SU-DHL-6 (cell line): ENCODE measurements at regions not wholly inside any gene's neighbourhood (a gene's known extent, or its start where the extent isn't known, plus 50 kb on each side); places are given as distances from the start of the nearest gene placed in this dataset.

Experiments
- H2AFZ ChIP-seq: fragments of 200-600 bp; sonication (generic); 2 replicates; pipeline ENCODE4 v1.6.1; 2014; ENCODE audit warnings: low read depth, mild to moderate bottlenecking, moderate library complexity, mixed read lengths, antibody characterized with exemption, low read length; ENCODE audit not compliant: severe bottlenecking
- H3F3A ChIP-seq: fragments of 200-600 bp; shearing (Covaris generic); 2 replicates; pipeline ENCODE4 v1.6.0; 2016; ENCODE audit warnings: antibody characterized with exemption, mild to moderate bottlenecking; ENCODE audit not compliant: insufficient read depth
- H3K27ac ChIP-seq: fragments of 200-600 bp; sonication (generic); 2 replicates; pipeline ENCODE4 v1.5.1; 2016; ENCODE audit warnings: low read depth, mild to moderate bottlenecking, low read length, moderate library complexity, mixed read lengths
- H3K27me3 ChIP-seq: fragments of 200-600 bp; sonication (generic), shearing (Covaris generic); 2 replicates; pipeline ENCODE4 v1.6.0; 2014; ENCODE audit warnings: mild to moderate bottlenecking, low read length
- H3K36me3 ChIP-seq: fragments of 200-600 bp; sonication (generic); 2 replicates; pipeline ENCODE4 v1.6.1; 2014; ENCODE audit warnings: mild to moderate bottlenecking, low read length, mixed read lengths
- H3K4me2 ChIP-seq: fragments of 300-600, 200-600 bp; shearing (Covaris generic), sonication (generic); 2 replicates; pipeline ENCODE4 v1.6.0; 2014; ENCODE audit warnings: low read length, low read depth, mild to moderate bottlenecking; ENCODE audit not compliant: poor library complexity, severe bottlenecking
- H3K4me3 ChIP-seq: fragments of 200-600 bp; sonication (generic); 2 replicates; pipeline ENCODE4 v1.5.1; 2014; ENCODE audit warnings: antibody characterized with exemption, low read length, mild to moderate bottlenecking, mixed read lengths; ENCODE audit not compliant: insufficient read depth, poor library complexity, severe bottlenecking
- H3K79me2 ChIP-seq: fragments of 200-600 bp; sonication (generic); 2 replicates; pipeline ENCODE4 v1.6.1; 2014; ENCODE audit warnings: mild to moderate bottlenecking, low read length, moderate library complexity; ENCODE audit not compliant: insufficient read depth
- H3K9ac ChIP-seq: fragments of 200-600 bp; sonication (generic); 2 replicates; pipeline ENCODE4 v1.7.0; 2014; ENCODE audit warnings: mild to moderate bottlenecking, low read length
- H3K9me2 ChIP-seq: fragments of 200-600 bp; sonication (generic); replicated peaks from 2 replicates; pipeline ENCODE4 v1.6.1; 2014; ENCODE audit warnings: low read length; ENCODE audit not compliant: insufficient read depth
- H3K9me3 ChIP-seq: fragments of 200-600 bp; sonication (generic); 2 replicates; pipeline ENCODE4 v1.6.1; 2014; ENCODE audit warnings: low read length, mixed read lengths; ENCODE audit not compliant: insufficient read depth
- H4K20me1 ChIP-seq: fragments of 200-600 bp; sonication (generic); 2 replicates; pipeline ENCODE4 v1.6.1; 2014; ENCODE audit warnings: low read depth, mild to moderate bottlenecking, antibody characterized with exemption, low read length, moderate library complexity, mixed read lengths
- CTCF ChIP-seq: fragments of 200-600 bp; sonication (generic); IDR thresholded peaks from one replicate; pipeline ENCODE4 v1.5.1; 2017; ENCODE audit warnings: antibody characterized with exemption, mild to moderate bottlenecking, low read length, moderate library complexity; ENCODE audit not compliant: insufficient read depth, poor library complexity, severe bottlenecking
- EZH2phosphoT487 ChIP-seq: fragments of 200-600 bp; sonication (generic), shearing (Covaris generic); conservative IDR thresholded peaks from 2 replicates; pipeline ENCODE4 v1.6.1; 2018; ENCODE audit warnings: mild to moderate bottlenecking, antibody characterized with exemption, low read length, moderate library complexity, mixed read lengths

GRCh38 chr5:77881528-77881927, 105.4 kb upstream of the TBCA start:
- Histone ChIP-seq H3K27ac (no peak overlapping the region), H3K79me2 (no peaks in the 10 kb centered on the region), H3F3A (no peaks in the 10 kb centered on the region), H3K36me3 (no peaks in the 10 kb centered on the region), H3K4me2 (no peak overlapping the region), H3K9me3 (no peaks in the 10 kb centered on the region), H3K27me3 (no peaks in the 10 kb centered on the region), H3K9me2 (no peaks in the 10 kb centered on the region), H3K9ac (no peak overlapping the region), H3K4me3 (no peak overlapping the region), H2AFZ (no peak overlapping the region), H4K20me1 (no peaks in the 10 kb centered on the region)
- no peak for TF ChIP-seq CTCF
- TF ChIP-seq EZH2phosphoT487 = no peak

GRCh38 chr5:77877516-77878355, 101.6 kb upstream of the TBCA start:
- no peaks in the 10 kb centered on the region for H3F3A ChIP-seq
- H3K79me2 ChIP-seq = no peaks in the 10 kb centered on the region
- TF ChIP-seq EZH2phosphoT487 (no peak), CTCF (no peak)
- no peak overlapping the region for H3K27ac ChIP-seq
- H3K9me2 ChIP-seq = no peaks in the 10 kb centered on the region
- H3K9me3 ChIP-seq = no peaks in the 10 kb centered on the region
- no peaks in the 10 kb centered on the region for H4K20me1 ChIP-seq
- H3K4me3 ChIP-seq = no peak overlapping the region
- no peak overlapping the region for H2AFZ ChIP-seq
- H3K27me3 ChIP-seq = no peaks in the 10 kb centered on the region
- H3K36me3 ChIP-seq = no peaks in the 10 kb centered on the region
- no peak overlapping the region for H3K4me2 ChIP-seq
- no peak overlapping the region for H3K9ac ChIP-seq

GRCh38 chr5:77876862-77877502, 100.8 kb upstream of the TBCA start:
- H3K9ac ChIP-seq = no peak overlapping the region
- no peaks in the 10 kb centered on the region for H4K20me1 ChIP-seq
- no peaks in the 10 kb centered on the region for H3K36me3 ChIP-seq
- no peak overlapping the region for H2AFZ ChIP-seq
- TF ChIP-seq CTCF = no peak
- no peak for TF ChIP-seq EZH2phosphoT487
- no peak overlapping the region for H3K4me3 ChIP-seq
- no peaks in the 10 kb centered on the region for H3K27me3 ChIP-seq
- no peaks in the 10 kb centered on the region for H3F3A ChIP-seq
- no peak overlapping the region for H3K4me2 ChIP-seq
- H3K79me2 ChIP-seq = no peaks in the 10 kb centered on the region
- no peak overlapping the region for H3K27ac ChIP-seq
- no peaks in the 10 kb centered on the region for H3K9me3 ChIP-seq
- no peaks in the 10 kb centered on the region for H3K9me2 ChIP-seq
